ENCODE measurements at regions not wholly inside any gene's neighbourhood (a gene's known extent, or its start where the extent isn't known, plus 50 kb on each side); places are given as distances from the start of the nearest gene placed in this dataset.

DNA sequence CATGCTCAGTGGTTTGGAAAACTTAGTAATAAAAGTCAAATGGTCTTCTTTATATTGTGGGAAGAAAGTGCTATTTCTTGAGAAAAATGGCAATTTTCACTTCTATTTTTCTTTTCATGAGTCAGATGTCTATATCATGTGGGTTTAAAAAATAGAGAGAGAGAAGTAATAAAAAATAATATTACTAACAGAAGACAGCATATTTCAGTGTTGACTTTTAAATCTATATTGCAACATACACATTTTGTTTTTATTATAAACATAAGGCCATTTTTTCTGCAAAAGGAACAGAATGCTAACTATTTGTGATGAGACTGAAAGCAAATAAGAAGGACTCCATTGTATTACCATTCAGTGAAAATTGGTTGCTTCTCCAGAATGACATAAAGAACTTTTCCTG is 135.1 kb upstream of the CNR1 start:
- intact Hi-C loops (cut with DNase I), result no loop called here
- Histone ChIP-seq H3K27ac (no peak overlapping the region), H3K27me3 (no peaks in the 10 kb centered on the region), H3K4me3 (no peak overlapping the region), H3K9me3 (no peaks in the 10 kb centered on the region), H3K4me1 (no peaks in the 10 kb centered on the region), H3K36me3 (no peaks in the 10 kb centered on the region)
- DNase-seq, result no peak
- TF ChIP-seq, protein P1, sequence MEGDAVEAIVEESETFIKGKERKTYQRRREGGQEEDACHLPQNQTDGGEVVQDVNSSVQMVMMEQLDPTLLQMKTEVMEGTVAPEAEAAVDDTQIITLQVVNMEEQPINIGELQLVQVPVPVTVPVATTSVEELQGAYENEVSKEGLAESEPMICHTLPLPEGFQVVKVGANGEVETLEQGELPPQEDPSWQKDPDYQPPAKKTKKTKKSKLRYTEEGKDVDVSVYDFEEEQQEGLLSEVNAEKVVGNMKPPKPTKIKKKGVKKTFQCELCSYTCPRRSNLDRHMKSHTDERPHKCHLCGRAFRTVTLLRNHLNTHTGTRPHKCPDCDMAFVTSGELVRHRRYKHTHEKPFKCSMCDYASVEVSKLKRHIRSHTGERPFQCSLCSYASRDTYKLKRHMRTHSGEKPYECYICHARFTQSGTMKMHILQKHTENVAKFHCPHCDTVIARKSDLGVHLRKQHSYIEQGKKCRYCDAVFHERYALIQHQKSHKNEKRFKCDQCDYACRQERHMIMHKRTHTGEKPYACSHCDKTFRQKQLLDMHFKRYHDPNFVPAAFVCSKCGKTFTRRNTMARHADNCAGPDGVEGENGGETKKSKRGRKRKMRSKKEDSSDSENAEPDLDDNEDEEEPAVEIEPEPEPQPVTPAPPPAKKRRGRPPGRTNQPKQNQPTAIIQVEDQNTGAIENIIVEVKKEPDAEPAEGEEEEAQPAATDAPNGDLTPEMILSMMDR (IDR thresholded peaks at IDR 0.05), result no peak
- no peak for TF ChIP-seq POLR2A (IDR thresholded peaks at IDR 0.05)

DNA sequence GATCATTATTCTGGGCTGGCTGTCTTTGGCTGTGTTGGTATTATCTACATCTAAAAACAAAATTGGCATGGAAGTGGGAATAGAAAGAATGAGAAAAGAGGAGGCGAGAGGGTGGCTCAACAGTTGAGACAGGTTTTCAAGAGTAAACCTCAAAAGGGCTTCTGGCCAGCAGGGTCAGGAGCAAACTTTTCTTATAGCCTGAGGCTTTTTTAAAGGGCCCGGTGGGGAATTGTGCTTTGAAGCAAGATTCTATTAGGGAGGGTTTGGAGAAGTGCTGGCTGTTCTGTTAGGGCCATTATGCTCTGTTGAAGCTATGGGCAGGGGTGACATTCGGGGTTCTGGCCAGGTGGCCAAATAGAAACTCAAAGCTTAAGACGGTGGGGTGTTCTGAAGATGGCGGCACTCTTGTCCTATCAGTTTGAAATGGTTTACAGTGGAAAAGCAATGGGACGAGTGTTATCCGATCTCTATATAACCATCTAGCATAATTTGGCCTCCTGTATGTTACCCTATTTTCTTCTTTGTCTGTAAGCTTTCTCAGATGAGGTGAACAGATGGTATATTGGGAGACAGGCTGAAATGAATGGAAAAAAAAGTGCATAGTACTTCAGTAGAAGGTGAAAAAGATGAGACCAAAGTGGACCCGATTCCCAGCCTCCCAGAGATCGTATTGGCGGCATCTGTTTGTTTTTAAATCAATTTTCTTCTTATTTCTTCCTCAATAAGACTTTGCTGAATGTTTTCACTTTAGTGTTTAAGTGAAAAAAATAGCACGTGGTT is 132.1 kb upstream of the CNR1 start:
- Histone ChIP-seq H3K36me3 (no peaks in the 10 kb centered on the region), H3K4me3 (no peak overlapping the region), H3K27ac (no peak overlapping the region), H3K9me3 (no peaks in the 10 kb centered on the region), H3K27me3 (no peaks in the 10 kb centered on the region), H3K4me1 (no peaks in the 10 kb centered on the region)
- TF ChIP-seq, protein P1 (IDR thresholded peaks at IDR 0.05), result no peak
- TF ChIP-seq POLR2A (IDR thresholded peaks at IDR 0.05), result no peak
- intact Hi-C loops (cut with DNase I), result no loop called here
- no peak for DNase-seq
- WGBS, 2 donors, result 76 to 82% methylated on average over 11 of the region's 11 CpGs

DNA sequence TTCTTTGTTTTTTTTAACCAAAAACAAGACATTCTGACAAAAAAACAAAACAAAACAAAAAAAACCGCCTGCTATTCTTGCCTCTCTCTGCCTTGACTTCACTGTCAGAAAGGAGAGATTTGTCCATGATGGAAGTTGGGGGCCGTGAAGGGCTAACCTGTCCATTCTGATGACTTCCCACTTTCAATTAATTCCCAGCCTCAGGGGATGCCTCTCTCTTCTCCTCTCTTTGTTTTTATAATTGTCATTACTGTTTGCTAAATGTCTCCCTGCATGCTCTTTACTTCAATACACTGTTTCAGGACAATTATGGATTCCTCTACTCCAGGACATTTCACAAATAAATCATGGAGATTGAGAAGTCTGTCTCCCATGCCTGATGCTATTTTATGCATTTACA is 130.5 kb upstream of the CNR1 start:
- WGBS, 2 donors, result 38 to 60% methylated on average over 2 of the region's 2 CpGs
- Histone ChIP-seq H3K27me3 (no peaks in the 10 kb centered on the region), H3K9me3 (no peaks in the 10 kb centered on the region), H3K4me3 (no peak overlapping the region), H3K27ac (no peak overlapping the region), H3K4me1 (no peaks in the 10 kb centered on the region), H3K36me3 (no peaks in the 10 kb centered on the region)
- no peak for TF ChIP-seq POLR2A (IDR thresholded peaks at IDR 0.05)
- TF ChIP-seq, protein P1 (IDR thresholded peaks at IDR 0.05), result no peak
- no peak for DNase-seq
- intact Hi-C loops (cut with DNase I), result no loop called here

DNA sequence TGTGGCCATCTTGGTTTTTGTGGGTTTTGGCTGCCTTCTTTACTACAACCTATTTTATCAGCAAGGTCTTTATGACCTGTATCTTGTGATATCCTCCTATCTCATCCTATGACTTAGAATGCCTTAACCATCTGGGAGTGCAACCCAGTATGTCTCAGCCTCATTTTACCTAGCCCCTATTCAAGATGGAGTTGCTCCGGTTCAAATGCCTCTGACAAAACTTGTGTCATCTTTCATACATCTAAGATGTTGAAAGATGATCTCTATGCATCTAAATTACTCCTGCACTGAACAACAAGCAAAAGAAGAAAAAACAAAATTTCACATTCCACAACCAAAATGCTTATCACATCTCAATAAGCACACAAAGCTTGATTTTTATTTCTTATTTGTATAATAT is 129.5 kb upstream of the CNR1 start:
- WGBS, 2 donors, result 73 to 80% methylated on average over 1 of the region's 1 CpG
- TF ChIP-seq, protein P1 (IDR thresholded peaks at IDR 0.05), result no peak
- TF ChIP-seq POLR2A (IDR thresholded peaks at IDR 0.05), result no peak
- no peak overlapping the region for H3K27ac ChIP-seq
- H3K36me3 ChIP-seq, result no peaks in the 10 kb centered on the region
- H3K27me3 ChIP-seq, result no peaks in the 10 kb centered on the region
- H3K9me3 ChIP-seq, result no peaks in the 10 kb centered on the region
- DNase-seq, result no peak
- no peak overlapping the region for H3K4me3 ChIP-seq
- H3K4me1 ChIP-seq, result no peaks in the 10 kb centered on the region
- intact Hi-C loops (cut with DNase I), result no loop called here

DNA sequence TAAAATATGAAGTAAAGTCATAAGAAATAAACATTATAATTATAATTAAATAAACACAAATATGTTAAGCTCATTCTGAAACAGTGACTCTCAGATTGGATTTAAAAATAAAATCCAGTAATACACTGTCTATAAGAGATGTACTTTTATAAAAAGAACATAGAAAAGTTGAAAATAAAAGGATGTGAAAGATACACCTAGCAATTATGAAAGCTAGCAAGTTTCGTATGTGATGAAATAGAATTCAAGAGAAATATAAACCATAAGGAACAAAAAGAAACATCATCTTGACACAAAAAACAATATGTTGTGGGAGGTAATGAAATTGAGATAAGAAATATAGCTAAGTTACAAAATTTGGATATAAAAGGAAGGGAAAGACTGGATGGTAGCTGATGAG is 128.6 kb upstream of the CNR1 start:
- Histone ChIP-seq H3K27ac (no peak overlapping the region), H3K4me3 (no peak overlapping the region), H3K27me3 (no peaks in the 10 kb centered on the region), H3K4me1 (no peaks in the 10 kb centered on the region), H3K36me3 (no peaks in the 10 kb centered on the region), H3K9me3 (no peaks in the 10 kb centered on the region)
- DNase-seq, result no peak
- intact Hi-C loops (cut with DNase I), result no loop called here
- 38 to 50% methylated on average over 1 of the region's 1 CpG for WGBS, 2 donors
- TF ChIP-seq, protein P1 (IDR thresholded peaks at IDR 0.05), result no peak
- no peak for TF ChIP-seq POLR2A (IDR thresholded peaks at IDR 0.05)
